Spleen (tissue), 11 donors: ENCODE measurements at regions not wholly inside any gene's neighbourhood (a gene's known extent, or its start where the extent isn't known, plus 50 kb on each side); places are given as distances from the start of the nearest gene placed in this dataset.

Experiments used
- DNase-seq: peaks from one replicate; pipeline ENCODE4 v3.0.0-alpha.2; 2020
- H3K27ac ChIP-seq, 8 donors: fragments of 200-600 bp; sonication (generic) in 7 of 8; 1 replicate in 4 of 8; 2 replicates in 4 of 8; pipeline versions ENCODE4 v1.5.0 to v1.8.0; 2016 to 2021; ENCODE audit warnings: inconsistent platforms in 4 of 8, mild to moderate bottlenecking in 4 of 8, moderate library complexity in 1 of 8
- H3K27me3 ChIP-seq, 7 donors: fragments of 200-600 bp; sonication (generic) in 6 of 7; replicated peaks in 1 of 7; 1 replicate in 4 of 7; 2 replicates in 3 of 7; pipeline versions ENCODE4 v1.5.0 to v1.8.0; 2016 to 2021; ENCODE audit warnings: inconsistent platforms in 3 of 7, mild to moderate bottlenecking in 1 of 7
- H3K36me3 ChIP-seq, 6 donors: fragments of 200-600 bp; sonication (generic) in 5 of 6; 1 replicate in 4 of 6; 2 replicates in 2 of 6; pipeline versions ENCODE4 v1.5.0 to v1.8.0; 2016 to 2021; ENCODE audit warnings: inconsistent platforms in 2 of 6
- H3K4me1 ChIP-seq, 6 donors: fragments of 200-600 bp; sonication (generic) in 5 of 6; 1 replicate in 3 of 6; 2 replicates in 3 of 6; pipeline versions ENCODE4 v1.5.0 to v1.8.0; 2016 to 2021; ENCODE audit warnings: inconsistent platforms in 3 of 6
- H3K4me3 ChIP-seq, 8 donors: fragments of 200-600 bp; sonication (generic) in 7 of 8; 1 replicate in 4 of 8; 2 replicates in 4 of 8; pipeline versions ENCODE4 v1.5.0 to v1.8.0; 2016 to 2021; ENCODE audit warnings: inconsistent platforms in 4 of 8, mild to moderate bottlenecking in 4 of 8, moderate library complexity in 2 of 8
- H3K9me3 ChIP-seq, 8 donors: fragments of 200-600 bp; sonication (generic) in 7 of 8; 1 replicate in 4 of 8; 2 replicates in 4 of 8; pipeline versions ENCODE4 v1.5.0 to v1.8.0; 2016 to 2021; ENCODE audit warnings: inconsistent platforms in 4 of 8
- CTCF ChIP-seq, 11 experiments: fragments of 200-600 bp in 7 of 11; fragments of 450-650 bp in 4 of 11; sonication (generic) in 4 of 11; IDR thresholded peaks in 8 of 11; conservative IDR thresholded peaks in 3 of 11; 1 replicate in 7 of 11; 2 replicates in 4 of 11; pipeline versions ENCODE4 v1.4.0 to v1.8.0; 2016 to 2021; ENCODE audit warnings: antibody characterized with exemption in 11 of 11, inconsistent platforms in 4 of 11, mild to moderate bottlenecking in 1 of 11
- POLR2A ChIP-seq, 3 donors: fragments of 450-650 bp; IDR thresholded peaks; one replicate each; pipeline ENCODE4 v1.5.1; 2017; ENCODE audit warnings: antibody characterized with exemption in 3 of 3, mild to moderate bottlenecking in 1 of 3
- POLR2AphosphoS5 ChIP-seq, 3 donors: sonication (generic); formaldehyde crosslinking; IDR thresholded peaks; one replicate each; pipeline ENCODE4 v1.5.1; 2017; ENCODE audit warnings: antibody characterized with exemption in 3 of 3
- WGBS, 5 donors: extraction: QIAGEN DNeasy Blood & Tissue Kit in 3 of 5; methylation state at CpG; one replicate each; pipeline versions ENCODE4 v1.1.5 to v1.1.7; 2013 to 2018; 5-methylcytosine and 5-hydroxymethylcytosine counted together
- intact Hi-C: fragments of 100-400 bp; cut with DNase I; formaldehyde crosslinking; loops from one replicate; pipeline ENCODE4 v1.15.0; 2023; ENCODE audit warnings: low total_unique reads
- donor health status: healthy with polysubstance abuse.
- donor health status: DM: no; HTN: no; CAD: no; lungs with moderate emphysema.
- donor health status: DM: no; HTN: no; CAD: no.
- donor health status: Bipolar disorder and iron deficiency.
- donor health status: healthy.
- donor health status: DM: no; HTN: no; CAD: no.
- donor health status: DM: yes; HTN: yes; CAD: no.

- intact Hi-C loops, result no loop called here
- Histone ChIP-seq H3K9me3 (no peaks in the 10 kb centered on the region), H3K4me1 (no peaks in the 10 kb centered on the region), H3K4me3 (no peak overlapping the region), H3K27me3 (peaks cover 0 to 4% (median 0%) of the 10 kb centered on the region in 7 donors), H3K27ac (no peak overlapping the region), H3K36me3 (no peaks in the 10 kb centered on the region)
- DNase-seq, result no peak
- WGBS, 5 donors, result 74 to 89% (median 87%) methylated on average over 3 of the region's 3 CpGs
- TF ChIP-seq CTCF (IDR thresholded peaks at IDR 0.05 in 8 of 11, conservative IDR thresholded peaks at IDR 0.05 in 3 of 11) (no peak), POLR2AphosphoS5 (IDR thresholded peaks at IDR 0.05) (no peak), POLR2A (IDR thresholded peaks at IDR 0.05) (no peak)
These were observed 133.8 kb upstream of the TMC3 start for GRCh38 chr15:81507831-81508230.

GRCh38 chr15:81506936-81507335 is 132.9 kb upstream of the TMC3 start:
- no peak for TF ChIP-seq POLR2A (IDR thresholded peaks at IDR 0.05)
- TF ChIP-seq POLR2AphosphoS5 (IDR thresholded peaks at IDR 0.05), result no peak
- no peak for TF ChIP-seq CTCF (IDR thresholded peaks at IDR 0.05 in 8 of 11, conservative IDR thresholded peaks at IDR 0.05 in 3 of 11)
- Histone ChIP-seq H3K4me1 (no peaks in the 10 kb centered on the region), H3K9me3 (no peaks in the 10 kb centered on the region), H3K4me3 (no peak overlapping the region), H3K27ac (no peak overlapping the region), H3K27me3 (peaks cover 0 to 4% (median 0%) of the 10 kb centered on the region in 7 donors), H3K36me3 (no peaks in the 10 kb centered on the region)
- 75 to 90% (median 80%) methylated on average over 1 of the region's 1 CpG for WGBS, 5 donors
- DNase-seq, result no peak
- intact Hi-C loops, result no loop called here

GRCh38 chr15:81506071-81506470 is 132.1 kb upstream of the TMC3 start:
- no peaks in the 10 kb centered on the region for H3K9me3 ChIP-seq
- no peaks in the 10 kb centered on the region for H3K36me3 ChIP-seq
- DNase-seq, result no peak
- peaks cover 0 to 4% (median 0%) of the 10 kb centered on the region in 7 donors for H3K27me3 ChIP-seq
- H3K4me1 ChIP-seq, result no peaks in the 10 kb centered on the region
- H3K27ac ChIP-seq, result no peak overlapping the region
- H3K4me3 ChIP-seq, result no peak overlapping the region
- no peak for TF ChIP-seq POLR2A (IDR thresholded peaks at IDR 0.05)
- TF ChIP-seq POLR2AphosphoS5 (IDR thresholded peaks at IDR 0.05), result no peak
- no peak for TF ChIP-seq CTCF (IDR thresholded peaks at IDR 0.05 in 8 of 11, conservative IDR thresholded peaks at IDR 0.05 in 3 of 11)
- intact Hi-C loops, result no loop called here
- 72 to 86% (median 72%) methylated on average over 2 of the region's 2 CpGs for WGBS, 5 donors

- Histone ChIP-seq H3K36me3 (no peaks in the 10 kb centered on the region), H3K4me1 (no peaks in the 10 kb centered on the region), H3K9me3 (no peaks in the 10 kb centered on the region), H3K4me3 (no peak overlapping the region), H3K27ac (no peak overlapping the region), H3K27me3 (peaks cover 0 to 4% (median 0%) of the 10 kb centered on the region in 7 donors)
- 42 to 56% (median 50%) methylated on average over 4 of the region's 4 CpGs for WGBS, 5 donors
- TF ChIP-seq CTCF (IDR thresholded peaks at IDR 0.05 in 8 of 11, conservative IDR thresholded peaks at IDR 0.05 in 3 of 11) (no peak), POLR2AphosphoS5 (IDR thresholded peaks at IDR 0.05) (no peak), POLR2A (IDR thresholded peaks at IDR 0.05) (no peak)
- DNase-seq, result no peak
- intact Hi-C loops, result no loop called here
These were observed 130.3 kb upstream of the TMC3 start for GRCh38 chr15:81504170-81504905.
